IMR-90 (cell line): ENCODE measurements at regions not wholly inside any gene's neighbourhood (a gene's known extent, or its start where the extent isn't known, plus 50 kb on each side); places are given as distances from the start of the nearest gene placed in this dataset.

Experiments used
- ATAC-seq: fragments of 200-7000 bp; cut with Tn5 transposase; 2 replicates; pipeline ENCODE4 v1.9.1; 2020; ENCODE audit warnings: low read depth, mild to moderate bottlenecking, moderate library complexity
- BruUV-seq: library from RNA; stranded (reverse); fragments of 400-500 nt; replicated peaks from 2 replicates; lab custom pipeline; 2021; lab: Mats Ljungman, UMichigan
- CTCF ChIA-PET: fragments of 300-600 bp; formaldehyde crosslinking; extraction: SDS; loops from one replicate; lab custom pipeline; 2021; ENCODE audit warnings: antibody characterized with exemption; lab: Yijun Ruan, JAX
- POLR2A ChIA-PET: fragments of 300-600 bp; sonication (Branson Sonifier 250); formaldehyde crosslinking; loops from one replicate; lab custom pipeline; 2022; ENCODE audit warnings: antibody characterized with exemption; ENCODE audit not compliant: unreplicated experiment; lab: Charles Lee
- DNase-seq: peaks from one replicate; pipeline ENCODE4 v3.0.0; 2013
- H2AFZ ChIP-seq: replicated peaks from 2 replicates; pipeline ENCODE3; 2013; ENCODE audit warnings: low read length, mild to moderate bottlenecking; ENCODE audit not compliant: poor library complexity
- H2AK5ac ChIP-seq: 2 replicates; pipeline ENCODE4 v1.6.1; 2013; ENCODE audit warnings: low read depth, low read length, inconsistent platforms
- H2AK9ac ChIP-seq: replicated peaks from 2 replicates; pipeline ENCODE3; 2013; ENCODE audit warnings: mild to moderate bottlenecking, low read depth, low read length, moderate library complexity; ENCODE audit not compliant: poor library complexity
- H2BK120ac ChIP-seq: 2 replicates; pipeline ENCODE4 v1.6.1; 2013; ENCODE audit warnings: low read depth, low read length, inconsistent platforms
- H2BK15ac ChIP-seq: 3 replicates; pipeline ENCODE4 v1.6.1; 2013; ENCODE audit warnings: low read depth, low read length, inconsistent platforms
- H2BK20ac ChIP-seq: 2 replicates; pipeline ENCODE4 v1.6.1; 2013; ENCODE audit warnings: low read depth, mild to moderate bottlenecking, inconsistent platforms, low read length, moderate library complexity
- H2BK5ac ChIP-seq: 2 replicates; pipeline ENCODE4 v1.6.1; 2013; ENCODE audit warnings: mild to moderate bottlenecking, low read depth, low read length, inconsistent platforms; ENCODE audit not compliant: poor library complexity, severe bottlenecking
- H3K14ac ChIP-seq: replicated peaks from 2 replicates; pipeline ENCODE4 v1.6.1; 2013; ENCODE audit warnings: low read depth, low read length, inconsistent platforms
- H3K18ac ChIP-seq: 2 replicates; pipeline ENCODE4 v1.6.1; 2013; ENCODE audit warnings: low read depth, low read length, control low read depth
- H3K23ac ChIP-seq: 2 replicates; pipeline ENCODE4 v1.6.1; 2013; ENCODE audit warnings: low read depth, low read length, inconsistent platforms
- H3K27ac ChIP-seq: 2 replicates; pipeline ENCODE4 v1.5.1; 2013; ENCODE audit warnings: mild to moderate bottlenecking, control low read depth, low read length; ENCODE audit not compliant: insufficient read depth
- H3K27me3 ChIP-seq: 2 replicates; pipeline ENCODE4 v1.6.1; 2013; ENCODE audit warnings: low read length; ENCODE audit not compliant: control insufficient read depth, insufficient read depth
- H3K36me3 ChIP-seq: 2 replicates; pipeline ENCODE4 v1.6.1; 2013; ENCODE audit warnings: low read length, mixed read lengths; ENCODE audit not compliant: control insufficient read depth, insufficient read depth
- H3K4ac ChIP-seq: 2 replicates; pipeline ENCODE4 v1.6.1; 2013; ENCODE audit warnings: low read depth, low read length, inconsistent platforms
- H3K4me1 ChIP-seq: 2 replicates; pipeline ENCODE4 v1.6.1; 2013; ENCODE audit warnings: low read length, mixed read lengths; ENCODE audit not compliant: control insufficient read depth, insufficient read depth
- H3K4me2 ChIP-seq: 2 replicates; pipeline ENCODE4 v1.6.1; 2013; ENCODE audit warnings: low read depth, mild to moderate bottlenecking, control low read depth, low read length, moderate library complexity
- H3K4me3 ChIP-seq: 2 replicates; pipeline ENCODE4 v1.5.1; 2013; ENCODE audit warnings: low read depth, mild to moderate bottlenecking, control low read depth, low read length, moderate library complexity; ENCODE audit not compliant: insufficient read depth
- H3K56ac ChIP-seq: 2 replicates; pipeline ENCODE4 v1.6.1; 2013; ENCODE audit warnings: low read length, inconsistent platforms; ENCODE audit not compliant: insufficient read depth; ENCODE audit errors: extremely low read depth
- H3K79me1 ChIP-seq, 2 experiments: 2 replicates each; pipeline ENCODE4 v1.6.1; 2013; ENCODE audit warnings: low read length in 2 of 2, inconsistent platforms in 1 of 2, low read depth in 1 of 2
- H3K9ac ChIP-seq: 2 replicates; pipeline ENCODE4 v1.6.1; 2013; ENCODE audit warnings: low read depth, low read length, control low read depth
- H3K9me1 ChIP-seq: 2 replicates; pipeline ENCODE4 v1.6.1; 2013; ENCODE audit warnings: low read length, inconsistent platforms; ENCODE audit not compliant: insufficient read depth
- H3K9me3 ChIP-seq: 2 replicates; pipeline ENCODE4 v1.6.1; 2013; ENCODE audit warnings: low read length; ENCODE audit not compliant: control insufficient read depth, insufficient read depth
- H4K20me1 ChIP-seq: 2 replicates; pipeline ENCODE4 v1.6.1; 2013; ENCODE audit warnings: low read length, inconsistent platforms; ENCODE audit not compliant: insufficient read depth
- H4K5ac ChIP-seq: 2 replicates; pipeline ENCODE4 v1.6.1; 2013; ENCODE audit warnings: mild to moderate bottlenecking, low read depth, low read length, control low read depth
- H4K8ac ChIP-seq, 2 experiments: 2 replicates each; pipeline ENCODE4 v1.6.1; 2013; ENCODE audit warnings: low read depth in 2 of 2, low read length in 2 of 2, control low read depth in 1 of 2, inconsistent platforms in 1 of 2
- H4K91ac ChIP-seq: 2 replicates; pipeline ENCODE4 v1.6.1; 2013; ENCODE audit warnings: low read depth, low read length, inconsistent platforms; ENCODE audit not compliant: insufficient read depth
- BHLHE40 ChIP-seq: fragments of 150-350 bp; IDR thresholded peaks from 2 replicates; pipeline ENCODE4 v1.6.1; 2016; ENCODE audit warnings: mild to moderate bottlenecking, low read depth, low read length
- CEBPB ChIP-seq: IDR thresholded peaks from 2 replicates; pipeline ENCODE4 v1.6.1; 2012; ENCODE audit warnings: low read depth, low read length, improper control_type of control experiment
- CHD1 ChIP-seq: IDR thresholded peaks from 2 replicates; pipeline ENCODE4 v1.6.1; 2012; ENCODE audit warnings: low read depth, low read length, improper control_type of control experiment
- FOS ChIP-seq: fragments of 150-350 bp; IDR thresholded peaks from 2 replicates; pipeline ENCODE4 v1.6.1; 2016; ENCODE audit warnings: low read depth, low read length
- MAFK ChIP-seq: IDR thresholded peaks from 2 replicates; pipeline ENCODE4 v1.6.1; 2012; ENCODE audit warnings: low read depth, low read length, improper control_type of control experiment
- MAZ ChIP-seq: IDR thresholded peaks from 2 replicates; pipeline ENCODE4 v1.6.1; 2012; ENCODE audit warnings: low read depth, mild to moderate bottlenecking, low read length, improper control_type of control experiment, moderate library complexity, borderline replicate concordance
- MXI1 ChIP-seq: IDR thresholded peaks from 2 replicates; pipeline ENCODE4 v1.6.1; 2012; ENCODE audit warnings: low read depth, mild to moderate bottlenecking, low read length, moderate library complexity, borderline replicate concordance
- NFE2L2 ChIP-seq: fragments of 150-350 bp; IDR thresholded peaks from 2 replicates; pipeline ENCODE4 v1.6.1; 2016; ENCODE audit warnings: low read depth, mild to moderate bottlenecking, low read length
- POLR2A ChIP-seq: IDR thresholded peaks from 2 replicates; pipeline ENCODE4 v1.6.1; 2012; ENCODE audit warnings: mild to moderate bottlenecking, low read depth, low read length
- RAD21 ChIP-seq: IDR thresholded peaks from 2 replicates; pipeline ENCODE4 v1.6.1; 2012; ENCODE audit warnings: low read length, improper control_type of control experiment
- RCOR1 ChIP-seq: IDR thresholded peaks from 2 replicates; pipeline ENCODE4 v1.6.1; 2012; ENCODE audit warnings: mild to moderate bottlenecking, low read length, improper control_type of control experiment; ENCODE audit not compliant: insufficient replicate concordance
- RFX5 ChIP-seq: IDR thresholded peaks from 2 replicates; pipeline ENCODE4 v1.8.0; 2012; ENCODE audit warnings: low read depth, mild to moderate bottlenecking, low read length, moderate library complexity
- SMC3 ChIP-seq: fragments of 150-350 bp; IDR thresholded peaks from 2 replicates; pipeline ENCODE4 v1.6.1; 2016; ENCODE audit warnings: low read depth, mild to moderate bottlenecking, antibody characterized with exemption, low read length, moderate library complexity
- dilution Hi-C: fragments of 300-500 bp; cut with HindIII; formaldehyde crosslinking; loops from one replicate; pipeline ENCODE4 v1.14.3; 2018; ENCODE audit warnings: low sequenced_read_pairs; ENCODE audit not compliant: unreplicated experiment
- in situ Hi-C: fragments of 300-500 bp; cut with MboI; formaldehyde crosslinking; loops from 3 replicates; pipeline ENCODE4 v1.14.3; 2019; ENCODE audit warnings: low sequenced_read_pairs, inconsistent platforms, mixed read lengths
- intact Hi-C: fragments of 100-400 bp; cut with micrococcal nuclease; formaldehyde crosslinking; loops from 2 replicates; pipeline ENCODE4 v1.10.0; 2022
- TF ChIP-seq, protein P1 (sequence below): fragments of 150-350 bp; IDR thresholded peaks from 2 replicates; pipeline ENCODE4 v1.6.1; 2016; ENCODE audit warnings: low read depth, mild to moderate bottlenecking, low read length, moderate library complexity, borderline replicate concordance
- TF ChIP-seq, protein P2 (sequence below): conservative IDR thresholded peaks from 2 replicates; pipeline ENCODE4 v1.5.1; 2012; ENCODE audit warnings: mild to moderate bottlenecking, low read depth, low read length, improper control_type of control experiment
- TF ChIP-seq, protein P3 (sequence below): fragments of 150-350 bp; IDR thresholded peaks from 2 replicates; pipeline ENCODE4 v1.6.1; 2017; ENCODE audit warnings: mild to moderate bottlenecking, antibody characterized with exemption, low read length, low read depth

- no peak overlapping the region for H4K8ac ChIP-seq
- DNase-seq (no peak), ATAC-seq (no peak)
- H3K27me3 ChIP-seq = no peaks in the 10 kb centered on the region
- H3K4ac ChIP-seq = no peak overlapping the region
- POLR2A ChIA-PET = no interaction called here
- H2BK15ac ChIP-seq = no peak overlapping the region
- no peak overlapping the region for H3K23ac ChIP-seq
- no peak overlapping the region for H4K5ac ChIP-seq
- no peak overlapping the region for H4K91ac ChIP-seq
- dilution Hi-C loops = no loop called here
- no peak overlapping the region for H3K14ac ChIP-seq
- no peaks in the 10 kb centered on the region for H3K9me1 ChIP-seq
- H3K79me1 ChIP-seq = no peaks in the 10 kb centered on the region
- H3K56ac ChIP-seq = no peak overlapping the region
- no peak overlapping the region for H2BK5ac ChIP-seq
- peaks cover 2% of the 10 kb centered on the region; the same call in 1 of the 2 replicates for H3K9me3 ChIP-seq
- H2BK120ac ChIP-seq = no peak overlapping the region
- intact Hi-C loops = no loop called here
- no peak overlapping the region for H2AK5ac ChIP-seq
- CTCF ChIA-PET = no interaction called here
- H2BK20ac ChIP-seq = no peak overlapping the region
- H3K36me3 ChIP-seq = no peaks in the 10 kb centered on the region
- no peak overlapping the region for H2AK9ac ChIP-seq
- H3K18ac ChIP-seq = no peak overlapping the region
- in situ Hi-C loops = no loop called here
- no peak overlapping the region for H3K27ac ChIP-seq
- no peak overlapping the region for H3K4me3 ChIP-seq
- no peak overlapping the region for H3K9ac ChIP-seq
- H2AFZ ChIP-seq = no peak overlapping the region
- no peak overlapping the region for H3K4me2 ChIP-seq
- TF ChIP-seq BHLHE40 (no peak), MAZ (no peak), FOS (no peak), RFX5 (no peak), RAD21 (no peak), POLR2A (no peak), MAFK (no peak), CEBPB (no peak), RCOR1 (no peak), SMC3 (no peak), CHD1 (no peak), NFE2L2 (no peak), MXI1 (no peak)
- TF ChIP-seq, protein P1, sequence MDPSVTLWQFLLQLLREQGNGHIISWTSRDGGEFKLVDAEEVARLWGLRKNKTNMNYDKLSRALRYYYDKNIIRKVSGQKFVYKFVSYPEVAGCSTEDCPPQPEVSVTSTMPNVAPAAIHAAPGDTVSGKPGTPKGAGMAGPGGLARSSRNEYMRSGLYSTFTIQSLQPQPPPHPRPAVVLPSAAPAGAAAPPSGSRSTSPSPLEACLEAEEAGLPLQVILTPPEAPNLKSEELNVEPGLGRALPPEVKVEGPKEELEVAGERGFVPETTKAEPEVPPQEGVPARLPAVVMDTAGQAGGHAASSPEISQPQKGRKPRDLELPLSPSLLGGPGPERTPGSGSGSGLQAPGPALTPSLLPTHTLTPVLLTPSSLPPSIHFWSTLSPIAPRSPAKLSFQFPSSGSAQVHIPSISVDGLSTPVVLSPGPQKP = no peak
- TF ChIP-seq, protein P2, sequence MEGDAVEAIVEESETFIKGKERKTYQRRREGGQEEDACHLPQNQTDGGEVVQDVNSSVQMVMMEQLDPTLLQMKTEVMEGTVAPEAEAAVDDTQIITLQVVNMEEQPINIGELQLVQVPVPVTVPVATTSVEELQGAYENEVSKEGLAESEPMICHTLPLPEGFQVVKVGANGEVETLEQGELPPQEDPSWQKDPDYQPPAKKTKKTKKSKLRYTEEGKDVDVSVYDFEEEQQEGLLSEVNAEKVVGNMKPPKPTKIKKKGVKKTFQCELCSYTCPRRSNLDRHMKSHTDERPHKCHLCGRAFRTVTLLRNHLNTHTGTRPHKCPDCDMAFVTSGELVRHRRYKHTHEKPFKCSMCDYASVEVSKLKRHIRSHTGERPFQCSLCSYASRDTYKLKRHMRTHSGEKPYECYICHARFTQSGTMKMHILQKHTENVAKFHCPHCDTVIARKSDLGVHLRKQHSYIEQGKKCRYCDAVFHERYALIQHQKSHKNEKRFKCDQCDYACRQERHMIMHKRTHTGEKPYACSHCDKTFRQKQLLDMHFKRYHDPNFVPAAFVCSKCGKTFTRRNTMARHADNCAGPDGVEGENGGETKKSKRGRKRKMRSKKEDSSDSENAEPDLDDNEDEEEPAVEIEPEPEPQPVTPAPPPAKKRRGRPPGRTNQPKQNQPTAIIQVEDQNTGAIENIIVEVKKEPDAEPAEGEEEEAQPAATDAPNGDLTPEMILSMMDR = no peak
- TF ChIP-seq, protein P3, sequence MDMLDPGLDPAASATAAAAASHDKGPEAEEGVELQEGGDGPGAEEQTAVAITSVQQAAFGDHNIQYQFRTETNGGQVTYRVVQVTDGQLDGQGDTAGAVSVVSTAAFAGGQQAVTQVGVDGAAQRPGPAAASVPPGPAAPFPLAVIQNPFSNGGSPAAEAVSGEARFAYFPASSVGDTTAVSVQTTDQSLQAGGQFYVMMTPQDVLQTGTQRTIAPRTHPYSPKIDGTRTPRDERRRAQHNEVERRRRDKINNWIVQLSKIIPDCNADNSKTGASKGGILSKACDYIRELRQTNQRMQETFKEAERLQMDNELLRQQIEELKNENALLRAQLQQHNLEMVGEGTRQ = no peak
- no peaks in the 10 kb centered on the region for H4K20me1 ChIP-seq
- H3K4me1 ChIP-seq = no peaks in the 10 kb centered on the region
- no TSS peak for BruUV-seq
These were observed 230.0 kb downstream of the TUSC7 start for GRCh38 chr3:116939550-116939949.
